ENCODE measurements at regions not wholly inside any gene's neighbourhood (a gene's known extent, or its start where the extent isn't known, plus 50 kb on each side); places are given as distances from the start of the nearest gene placed in this dataset.

GRCh38 chr17:34825102-34825501 lies 136.2 kb downstream of the CCT6B start:
- no peak for DNase-seq

GRCh38 chr17:34823023-34823422 lies 138.2 kb downstream of the CCT6B start:
- DNase-seq: no peak

GRCh38 chr17:34822007-34822739 lies 139.1 kb downstream of the CCT6B start:
- DNase-seq: no peak

GRCh38 chr17:34820922-34821321 lies 140.3 kb downstream of the CCT6B start:
- no peak for DNase-seq

- DNase-seq: no peak
Measured at GRCh38 chr17:34820248-34820801, 140.9 kb downstream of the CCT6B start.

- no peak for DNase-seq
Measured at GRCh38 chr17:34817252-34818035, 143.8 kb downstream of the CCT6B start.

GRCh38 chr17:34816848-34817247 lies 144.4 kb downstream of the CCT6B start:
- DNase-seq: no peak

- no peak for DNase-seq
Measured at GRCh38 chr17:34813290-34813689, 148.0 kb downstream of the CCT6B start.

GRCh38 chr17:34811561-34811960 lies 149.7 kb downstream of the CCT6B start:
- DNase-seq: no peak

- no peak for DNase-seq
Measured at GRCh38 chr17:34800661-34801060, 160.6 kb downstream of the CCT6B start.

- no peak for DNase-seq
Measured at GRCh38 chr17:34799751-34800150, 161.5 kb downstream of the CCT6B start.

GRCh38 chr17:34798581-34798980 lies 162.7 kb downstream of the CCT6B start:
- no peak for DNase-seq

- DNase-seq: no peak
Measured at GRCh38 chr17:34797720-34798119, 163.5 kb downstream of the CCT6B start.

GRCh38 chr17:34793231-34793908 lies 167.9 kb downstream of the CCT6B start:
- no peak for DNase-seq

- no peak for DNase-seq
Measured at GRCh38 chr17:34788696-34789095, 172.6 kb downstream of the CCT6B start.

GRCh38 chr17:34784526-34784925 lies 176.7 kb downstream of the CCT6B start:
- no peak for DNase-seq

GRCh38 chr17:34782271-34782670 lies 179.0 kb downstream of the CCT6B start:
- no peak for DNase-seq

- no peak for DNase-seq
Measured at GRCh38 chr17:34781571-34782108, 179.6 kb downstream of the CCT6B start.

- DNase-seq: no peak
Measured at GRCh38 chr17:34781071-34781470, 180.2 kb downstream of the CCT6B start.

GRCh38 chr17:34780438-34780837 lies 180.8 kb downstream of the CCT6B start:
- DNase-seq: no peak

GRCh38 chr17:34776456-34777443 lies 184.5 kb downstream of the CCT6B start:
- no peak for DNase-seq

- DNase-seq: no peak
Measured at GRCh38 chr17:34773036-34773435, 188.2 kb downstream of the CCT6B start.
